CD4-positive, alpha-beta T cell (primary cell): ENCODE measurements at regions not wholly inside any gene's neighbourhood (a gene's known extent, or its start where the extent isn't known, plus 50 kb on each side); places are given as distances from the start of the nearest gene placed in this dataset.

Experiments
- ATAC-seq: fragments of 200-7000 bp; cut with Tn5 transposase; one replicate; pipeline ENCODE4 v1.10.0; 2022; ENCODE audit warnings: mild to moderate bottlenecking; ENCODE audit not compliant: poor library complexity
- CTCF ChIA-PET: fragments of 350-600 bp; sonication (Branson Sonifier 250); formaldehyde crosslinking; loops from one replicate; lab custom pipeline; 2021; ENCODE audit warnings: antibody characterized with exemption, inconsistent platforms; lab: Charles Lee
- POLR2A ChIA-PET: fragments of 350-600 bp; sonication (Branson Sonifier 250); formaldehyde crosslinking; loops from one replicate; lab custom pipeline; 2021; ENCODE audit warnings: antibody characterized with exemption, inconsistent platforms; lab: Charles Lee
- DNase-seq, 14 experiments: peaks; one replicate each; pipeline ENCODE4 v3.0.0-alpha.2; 2013 to 2020; ENCODE audit warnings: mixed read lengths in 2 of 14
- H3K27ac ChIP-seq, 2 donors: one replicate each; pipeline versions ENCODE4 v1.5.1 to v1.7.0; 2013; ENCODE audit warnings: low read length in 2 of 2, low read depth in 1 of 2, mild to moderate bottlenecking in 1 of 2
- H3K27me3 ChIP-seq, 2 experiments: 1 replicate in 1 of 2; 2 replicates in 1 of 2; pipeline versions ENCODE4 v1.6.1 to v1.7.0; 2013; ENCODE audit warnings: low read length in 2 of 2, control low read depth in 1 of 2, mild to moderate bottlenecking in 1 of 2, moderate library complexity in 1 of 2; ENCODE audit not compliant: insufficient read depth in 2 of 2, control insufficient read depth in 1 of 2
- H3K36me3 ChIP-seq: one replicate; pipeline ENCODE4 v1.6.1; 2013; ENCODE audit warnings: low read length, control low read depth; ENCODE audit not compliant: insufficient read depth
- H3K4me1 ChIP-seq: one replicate; pipeline ENCODE4 v1.6.1; 2013; ENCODE audit warnings: low read length, control low read depth; ENCODE audit not compliant: insufficient read depth
- H3K4me3 ChIP-seq: one replicate; pipeline ENCODE4 v1.5.1; 2013; ENCODE audit warnings: mild to moderate bottlenecking, low read length, moderate library complexity
- H3K9me3 ChIP-seq, 2 experiments: 1 replicate in 1 of 2; 2 replicates in 1 of 2; pipeline versions ENCODE4 v1.6.1 to v1.7.0; 2013; ENCODE audit warnings: low read length in 2 of 2, mild to moderate bottlenecking in 2 of 2, control low read depth in 1 of 2, moderate library complexity in 1 of 2; ENCODE audit not compliant: control insufficient read depth in 1 of 2, insufficient read depth in 1 of 2
- H3K27ac Mint-ChIP-seq: one replicate; pipeline ENCODE4 v1.8.0; 2020; ENCODE audit warnings: mixed read lengths
- H3K27me3 Mint-ChIP-seq: one replicate; pipeline ENCODE4 v1.8.0; 2021; ENCODE audit warnings: mixed read lengths
- H3K36me3 Mint-ChIP-seq: one replicate; pipeline ENCODE4 v1.8.0; 2021; ENCODE audit warnings: low read depth, mixed read lengths
- H3K4me1 Mint-ChIP-seq: one replicate; pipeline ENCODE4 v1.8.0; 2021; ENCODE audit warnings: low read depth, mixed read lengths
- H3K4me3 Mint-ChIP-seq: one replicate; pipeline ENCODE4 v1.8.0; 2020; ENCODE audit warnings: mild to moderate bottlenecking, mixed read lengths
- H3K9me3 Mint-ChIP-seq: one replicate; pipeline ENCODE4 v1.8.0; 2020; ENCODE audit warnings: mixed read lengths
- intact Hi-C, 2 experiments: fragments of 100-400 bp; cut with DNase I in 1 of 2; cut with micrococcal nuclease in 1 of 2; formaldehyde crosslinking; loops; one replicate each; pipeline versions ENCODE4 v1.15.1 to v1.9.0; 2023 to 2025; cut with DNase I, micrococcal nuclease
- TF ChIP-seq, protein P1 (sequence below): fragments of 200-600 bp; IDR thresholded peaks from one replicate; pipeline ENCODE4 v1.8.0; 2022; ENCODE audit warnings: antibody characterized with exemption, mild to moderate bottlenecking

DNA sequence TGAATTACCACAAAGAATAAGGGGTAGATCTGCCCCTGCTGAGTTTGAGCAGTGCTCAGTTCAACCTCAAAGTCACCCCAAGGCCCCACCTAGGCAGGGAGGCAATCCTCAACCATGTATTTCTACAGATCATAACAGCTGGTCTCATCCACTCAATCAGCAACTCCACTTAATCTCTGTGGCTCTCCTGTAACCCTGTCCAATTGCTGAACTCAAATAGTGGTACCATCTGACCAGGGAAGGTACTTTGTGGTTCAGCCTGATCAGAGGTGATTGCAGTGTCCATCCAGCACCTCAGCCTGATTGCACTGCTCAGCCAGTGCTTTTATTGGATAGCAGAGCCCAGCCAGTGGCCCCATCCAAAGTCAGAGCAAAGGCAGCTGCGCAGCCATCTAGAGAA lies 91.0 kb upstream of the SLC4A10 start:
- Histone ChIP-seq H3K27me3 (peaks cover 3 to 5% of the 10 kb centered on the region in 2 experiments), H3K9me3 (peaks cover 3 to 15% of the 10 kb centered on the region in 2 experiments), H3K27ac (no peak overlapping the region), H3K36me3 (no peaks in the 10 kb centered on the region), H3K4me3 (no peak overlapping the region), H3K4me1 (no peaks in the 10 kb centered on the region)
- DNase-seq (no peak), ATAC-seq (no peak)
- H3K4me1 Mint-ChIP-seq, result no peaks in the 10 kb centered on the region
- H3K36me3 Mint-ChIP-seq, result no peaks in the 10 kb centered on the region
- H3K4me3 Mint-ChIP-seq, result no peak overlapping the region
- ChIA-PET CTCF (no interaction called here), POLR2A (no interaction called here)
- peaks cover 11% of the 10 kb centered on the region for H3K9me3 Mint-ChIP-seq
- no peak overlapping the region for H3K27ac Mint-ChIP-seq
- TF ChIP-seq, protein P1, sequence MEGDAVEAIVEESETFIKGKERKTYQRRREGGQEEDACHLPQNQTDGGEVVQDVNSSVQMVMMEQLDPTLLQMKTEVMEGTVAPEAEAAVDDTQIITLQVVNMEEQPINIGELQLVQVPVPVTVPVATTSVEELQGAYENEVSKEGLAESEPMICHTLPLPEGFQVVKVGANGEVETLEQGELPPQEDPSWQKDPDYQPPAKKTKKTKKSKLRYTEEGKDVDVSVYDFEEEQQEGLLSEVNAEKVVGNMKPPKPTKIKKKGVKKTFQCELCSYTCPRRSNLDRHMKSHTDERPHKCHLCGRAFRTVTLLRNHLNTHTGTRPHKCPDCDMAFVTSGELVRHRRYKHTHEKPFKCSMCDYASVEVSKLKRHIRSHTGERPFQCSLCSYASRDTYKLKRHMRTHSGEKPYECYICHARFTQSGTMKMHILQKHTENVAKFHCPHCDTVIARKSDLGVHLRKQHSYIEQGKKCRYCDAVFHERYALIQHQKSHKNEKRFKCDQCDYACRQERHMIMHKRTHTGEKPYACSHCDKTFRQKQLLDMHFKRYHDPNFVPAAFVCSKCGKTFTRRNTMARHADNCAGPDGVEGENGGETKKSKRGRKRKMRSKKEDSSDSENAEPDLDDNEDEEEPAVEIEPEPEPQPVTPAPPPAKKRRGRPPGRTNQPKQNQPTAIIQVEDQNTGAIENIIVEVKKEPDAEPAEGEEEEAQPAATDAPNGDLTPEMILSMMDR, result no peak
- intact Hi-C loops, result no loop called here
- H3K27me3 Mint-ChIP-seq, result peaks cover 34% of the 10 kb centered on the region

DNA sequence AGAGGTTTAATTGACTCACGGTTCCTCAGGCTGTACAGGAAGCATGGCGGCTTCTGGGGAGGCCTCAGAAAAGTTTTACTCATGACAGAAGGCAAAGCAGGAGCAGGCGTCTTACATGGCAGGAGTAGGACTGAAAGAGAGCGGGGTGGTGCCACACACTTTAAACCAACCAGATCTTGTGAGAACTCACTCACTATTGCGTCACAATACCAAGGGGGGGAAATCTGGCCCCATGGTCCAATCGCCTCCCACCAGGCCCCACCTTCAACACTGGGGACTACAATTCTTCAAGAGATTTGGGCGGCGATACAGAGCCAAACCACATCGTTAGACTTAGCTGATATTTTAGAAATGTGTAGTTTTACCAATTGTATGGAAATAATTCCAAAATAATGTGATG lies 77.6 kb upstream of the SLC4A10 start:
- intact Hi-C loops, result no loop called here
- no peak overlapping the region for H3K4me3 ChIP-seq
- ATAC-seq (no peak), DNase-seq (no peak)
- H3K27ac ChIP-seq, result no peak overlapping the region
- no peaks in the 10 kb centered on the region for H3K4me1 ChIP-seq
- H3K27me3 Mint-ChIP-seq, result peaks cover 7% of the 10 kb centered on the region
- peaks cover 0 to 1% of the 10 kb centered on the region in 2 experiments for H3K27me3 ChIP-seq
- TF ChIP-seq, protein P1, result no peak
- ChIA-PET POLR2A (no interaction called here), CTCF (no interaction called here)
- H3K9me3 ChIP-seq, result no peaks in the 10 kb centered on the region
- no peaks in the 10 kb centered on the region for H3K36me3 Mint-ChIP-seq
- no peak overlapping the region for H3K27ac Mint-ChIP-seq
- no peaks in the 10 kb centered on the region for H3K9me3 Mint-ChIP-seq
- no peaks in the 10 kb centered on the region for H3K4me1 Mint-ChIP-seq
- no peaks in the 10 kb centered on the region for H3K36me3 ChIP-seq
- no peak overlapping the region for H3K4me3 Mint-ChIP-seq

DNA sequence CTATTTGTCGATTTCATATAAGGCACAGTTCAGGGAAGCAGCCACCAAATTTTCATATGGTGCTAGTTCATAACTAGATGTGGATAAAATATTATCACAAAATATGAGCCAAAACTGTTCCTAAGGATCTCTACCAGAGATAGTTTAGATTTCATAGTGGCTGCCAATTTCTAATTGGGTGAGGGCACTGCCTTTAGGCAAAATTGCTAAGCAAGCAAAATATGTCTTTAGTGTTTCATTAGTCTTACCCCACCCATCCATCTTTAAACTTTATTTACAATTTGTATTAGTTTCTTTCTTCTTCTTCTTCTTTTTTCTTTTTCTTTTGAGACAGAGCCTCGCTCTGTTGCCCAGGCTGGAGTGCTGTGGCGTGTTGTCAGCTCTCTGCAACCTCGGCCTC lies 77.1 kb upstream of the SLC4A10 start:
- Mint-ChIP-seq H3K4me3 (no peak overlapping the region), H3K9me3 (no peaks in the 10 kb centered on the region), H3K27me3 (peaks cover 12% of the 10 kb centered on the region), H3K27ac (no peak overlapping the region), H3K36me3 (no peaks in the 10 kb centered on the region), H3K4me1 (no peaks in the 10 kb centered on the region)
- ChIA-PET POLR2A (no interaction called here), CTCF (no interaction called here)
- ATAC-seq, result no peak
- no peaks in the 10 kb centered on the region for H3K36me3 ChIP-seq
- no peak for DNase-seq
- TF ChIP-seq, protein P1, result no peak
- intact Hi-C loops, result no loop called here
- H3K27ac ChIP-seq, result no peak overlapping the region
- H3K4me3 ChIP-seq, result no peak overlapping the region
- H3K4me1 ChIP-seq, result no peaks in the 10 kb centered on the region
- peaks cover 0 to 6% of the 10 kb centered on the region in 2 experiments for H3K27me3 ChIP-seq
- no peaks in the 10 kb centered on the region for H3K9me3 ChIP-seq
